HG02798 (cell line): ENCODE measurements at regions not wholly inside any gene's neighbourhood (a gene's known extent, or its start where the extent isn't known, plus 50 kb on each side); places are given as distances from the start of the nearest gene placed in this dataset.

Experiments used
- ATAC-seq: cut with Tn5 transposase; IDR thresholded peaks from one replicate; pipeline ENCODE4 v1.9.1; 2021; ENCODE audit warnings: mild to moderate bottlenecking; ENCODE audit not compliant: unreplicated experiment, poor library complexity

DNA sequence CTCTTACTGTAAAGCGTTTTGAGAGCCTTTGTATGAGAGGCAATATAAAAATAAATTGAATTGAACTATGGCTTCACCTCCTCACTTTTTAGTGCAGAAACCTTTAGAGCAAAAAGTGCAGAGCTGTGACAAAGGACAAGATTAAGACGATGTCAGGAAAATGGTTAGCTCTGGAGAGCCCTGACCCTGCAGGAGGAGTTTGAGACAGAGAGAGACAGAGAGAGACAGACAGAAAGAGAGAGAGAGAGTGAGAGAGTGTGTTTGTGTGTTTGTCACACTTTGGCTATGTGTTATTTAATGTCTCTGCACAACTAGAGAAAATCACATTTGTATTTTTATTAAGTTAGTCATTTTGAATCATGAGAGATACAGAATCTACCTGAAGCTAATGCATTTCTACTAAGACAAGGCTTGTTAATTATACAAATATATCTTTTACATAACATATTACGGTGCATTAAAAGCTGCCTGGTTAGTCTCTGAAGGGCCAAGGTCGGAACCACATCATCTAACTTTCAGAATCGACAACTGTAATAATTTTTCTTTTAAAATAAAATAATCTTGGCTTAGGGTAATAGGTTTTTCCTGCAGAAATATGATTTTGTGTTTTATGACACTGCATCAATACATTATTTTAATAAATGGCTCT lies 423.5 kb upstream of the ZEB2 start:
- ATAC-seq, result no peak

DNA sequence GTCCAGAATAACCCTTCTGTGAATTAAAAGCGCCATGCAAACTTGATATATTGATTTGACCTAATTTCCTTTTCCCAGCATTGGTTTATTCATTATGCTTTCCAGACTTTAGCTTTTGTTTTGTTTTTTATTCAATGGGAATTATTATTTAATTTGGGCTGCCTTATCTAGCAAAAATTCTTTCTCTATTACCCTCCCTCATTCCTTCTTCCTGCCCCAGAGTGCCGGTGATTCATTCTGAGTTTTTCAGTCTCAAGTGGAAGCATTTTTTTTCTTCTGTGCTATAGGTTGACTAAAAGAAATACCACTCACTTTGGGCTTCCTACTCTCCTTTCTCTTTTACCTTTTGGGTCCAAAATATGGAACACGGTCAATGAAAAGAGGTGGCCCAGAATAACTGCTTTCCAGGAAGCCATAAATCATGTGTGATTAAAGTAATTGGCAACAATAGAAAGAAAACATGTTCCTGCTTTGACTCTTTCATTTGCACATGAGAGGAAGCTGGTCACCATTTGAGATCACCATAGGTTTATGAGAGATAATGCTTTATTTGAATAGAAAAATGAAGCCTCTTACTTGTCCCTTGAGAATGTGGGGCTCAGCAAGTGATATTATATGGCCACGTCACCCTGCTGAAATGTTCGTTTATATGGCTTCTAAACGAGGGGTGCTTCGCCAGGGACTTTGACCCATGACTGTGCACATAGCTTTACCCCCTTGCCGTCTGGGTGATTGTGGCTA lies 422.8 kb upstream of the ZEB2 start:
- ATAC-seq, result no peak

- no peak for ATAC-seq
These were observed 422.0 kb upstream of the ZEB2 start for GRCh38 chr2:144941743-144942488.

DNA sequence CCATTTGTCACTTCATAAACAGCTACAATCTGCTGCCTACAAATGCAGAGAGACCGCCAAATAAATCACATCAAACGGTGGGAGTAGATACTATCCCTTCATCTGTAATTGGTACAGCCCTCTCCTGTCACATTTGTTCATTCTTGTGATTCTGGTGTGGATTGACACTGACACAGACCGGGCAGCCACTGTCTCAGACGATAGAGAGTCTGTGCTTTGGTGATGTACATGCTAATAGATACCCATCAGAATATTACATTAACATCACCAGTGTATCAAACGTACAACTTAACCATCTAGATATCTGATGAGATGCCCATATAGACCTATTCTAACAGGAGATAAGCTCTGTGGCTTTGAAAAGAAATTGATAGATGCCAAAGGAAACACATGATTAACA lies 419.7 kb upstream of the ZEB2 start:
- no peak for ATAC-seq

DNA sequence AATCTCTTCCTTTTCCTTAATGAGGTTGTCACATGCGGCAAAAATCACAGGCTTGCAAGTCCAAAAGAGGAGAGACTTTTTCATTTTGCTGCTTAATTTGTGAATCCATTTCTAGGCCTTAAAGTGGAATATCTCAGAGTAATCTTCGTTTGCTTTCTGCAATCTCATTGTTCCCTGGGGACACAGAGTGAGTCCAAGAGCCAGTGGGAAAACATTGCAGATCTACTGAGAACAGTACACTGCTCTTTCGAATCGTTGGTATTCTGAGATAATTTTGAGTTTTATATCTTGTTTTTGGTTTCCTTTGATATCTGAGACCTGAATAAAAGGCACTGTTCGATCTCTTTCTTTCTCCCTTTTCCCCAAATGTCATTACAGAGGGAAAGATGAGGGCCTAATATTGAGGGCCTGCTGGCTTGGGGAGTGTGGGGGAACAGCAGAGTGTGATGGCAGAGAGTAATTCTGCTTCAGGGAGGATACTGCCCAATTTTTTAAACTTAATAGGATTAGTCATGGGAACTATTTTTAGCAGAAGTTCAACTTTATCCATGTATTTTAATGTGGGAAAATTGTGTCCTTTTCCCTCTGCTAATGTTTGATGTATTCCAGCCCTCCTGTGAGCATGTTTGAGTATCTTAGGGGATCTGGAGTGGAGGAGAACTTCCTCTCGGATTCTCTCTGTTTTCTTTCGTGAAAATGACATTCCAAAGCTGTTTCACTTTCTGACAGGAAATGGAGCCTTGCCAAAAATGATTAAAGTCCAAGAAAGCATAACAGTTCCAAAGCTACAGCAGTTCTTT lies 418.2 kb upstream of the ZEB2 start:
- no peak for ATAC-seq

DNA sequence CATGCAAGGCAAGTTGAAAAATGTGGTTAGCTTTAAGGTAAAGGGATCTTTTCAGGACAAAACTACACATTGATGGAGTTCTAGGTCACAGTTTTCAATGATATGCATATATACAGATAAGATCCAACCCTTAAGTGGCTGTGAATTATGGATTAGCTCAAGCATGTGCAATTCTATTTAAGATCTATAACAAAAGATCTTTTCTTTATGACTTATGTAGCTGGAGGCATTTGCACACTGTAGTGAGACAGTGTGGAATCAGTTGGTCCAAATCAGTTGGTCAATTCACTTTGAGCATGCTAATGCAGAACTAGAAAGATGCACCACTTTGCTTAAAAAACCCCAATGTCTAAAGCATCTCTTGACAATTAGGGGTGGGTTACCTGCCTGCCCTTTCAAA lies 417.1 kb upstream of the ZEB2 start:
- no peak for ATAC-seq

GRCh38 chr2:144936442-144936841 lies 416.5 kb upstream of the ZEB2 start:
- no peak for ATAC-seq

DNA sequence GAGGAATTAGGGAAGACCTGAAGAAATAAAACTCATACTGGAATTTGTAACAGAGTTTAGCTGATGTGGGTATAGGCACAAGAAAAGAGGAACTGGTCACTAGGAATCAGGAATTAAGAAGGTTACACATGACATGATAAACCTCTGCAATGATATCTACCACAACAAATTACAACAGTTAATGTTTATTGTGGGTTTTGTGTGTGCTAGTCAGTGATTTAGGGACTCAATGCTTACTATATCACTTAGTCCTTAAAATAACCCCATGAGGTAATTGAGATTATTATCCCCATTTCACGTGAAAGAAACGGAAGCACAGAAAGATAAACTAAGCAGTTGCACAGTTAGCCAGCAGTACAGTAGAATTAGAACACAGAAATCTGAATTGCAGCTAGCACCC lies 415.8 kb upstream of the ZEB2 start:
- ATAC-seq, result no peak

DNA sequence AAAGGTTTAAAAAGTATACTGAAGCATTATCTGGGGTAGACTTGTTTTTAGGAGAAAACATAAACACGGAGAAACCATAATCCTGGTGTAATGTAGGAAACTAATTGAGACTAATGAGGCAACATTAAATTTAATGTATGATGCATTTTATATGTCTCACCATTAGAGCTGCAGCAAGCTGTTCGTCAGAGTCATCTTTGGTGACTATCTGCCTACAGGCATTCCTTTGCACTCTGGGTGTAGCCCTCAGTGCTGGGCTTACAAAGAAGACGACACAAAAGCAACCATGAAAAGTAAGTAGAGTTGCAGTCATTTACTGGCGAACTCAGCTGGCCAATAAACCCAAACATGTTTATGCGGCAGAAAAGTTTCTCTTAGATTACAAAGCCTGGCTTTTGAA lies 415.3 kb upstream of the ZEB2 start:
- no peak for ATAC-seq

GRCh38 chr2:144931960-144932359 lies 412.0 kb upstream of the ZEB2 start:
- ATAC-seq, result no peak

DNA sequence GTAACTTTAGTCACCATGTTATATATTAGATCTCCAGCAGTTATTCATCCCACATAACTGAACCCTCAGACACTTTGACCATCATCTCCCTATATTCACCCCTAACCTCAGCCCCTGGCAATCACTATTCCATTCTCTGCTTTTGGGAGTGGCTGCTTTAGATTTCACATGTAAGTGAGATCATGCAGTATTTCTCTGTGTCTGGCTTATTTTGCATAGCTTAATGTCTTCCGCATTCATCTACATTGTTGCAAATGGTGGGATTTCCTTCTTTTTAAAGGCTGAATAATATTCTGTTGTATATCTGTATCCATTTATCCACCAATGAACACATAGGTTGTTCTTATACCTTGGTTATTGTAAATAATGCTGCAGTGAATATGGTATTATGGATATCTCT lies 411.6 kb upstream of the ZEB2 start:
- ATAC-seq, result no peak

GRCh38 chr2:144927429-144927828 lies 407.5 kb upstream of the ZEB2 start:
- ATAC-seq, result no peak

GRCh38 chr2:144925886-144926285 lies 406.0 kb upstream of the ZEB2 start:
- ATAC-seq, result no peak

DNA sequence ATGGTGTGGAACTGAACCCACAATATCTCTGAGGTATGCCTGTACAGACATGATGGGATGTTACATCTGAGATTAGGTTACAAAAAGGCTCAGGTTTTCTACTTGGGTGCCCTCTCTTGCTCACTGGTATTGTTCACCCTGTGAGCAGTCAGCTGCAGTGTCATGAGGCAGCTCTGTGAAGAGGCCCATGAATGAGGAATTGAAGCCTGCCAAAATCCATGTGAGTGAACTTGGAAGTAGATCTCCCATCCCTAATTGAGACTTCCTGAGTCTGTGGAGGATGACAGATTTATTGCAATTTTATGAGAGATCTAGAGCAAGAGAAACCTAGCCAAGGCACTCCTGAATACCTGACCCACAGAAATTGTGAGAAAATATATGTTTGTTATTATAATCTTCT lies 404.9 kb upstream of the ZEB2 start:
- no peak for ATAC-seq

DNA sequence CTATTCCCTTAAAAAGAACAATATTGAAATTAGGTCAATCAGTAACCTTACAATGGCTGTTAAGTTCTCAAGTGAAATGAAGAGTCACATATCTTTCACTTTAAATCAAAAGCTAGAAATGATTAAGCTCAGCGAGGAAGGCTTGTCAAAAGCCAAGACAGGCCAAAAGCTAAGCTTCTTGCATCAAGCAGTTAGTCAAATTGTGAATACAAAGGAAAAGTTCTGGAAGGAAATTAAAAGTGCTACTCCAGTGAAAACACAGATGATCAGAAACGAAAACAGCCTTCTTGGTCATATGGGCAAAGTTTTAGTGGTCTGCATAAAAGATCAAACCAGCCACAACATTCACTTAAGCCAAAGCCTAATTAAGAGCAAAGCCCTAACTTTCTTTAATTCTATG lies 402.6 kb upstream of the ZEB2 start:
- no peak for ATAC-seq

GRCh38 chr2:144920755-144921530 lies 401.0 kb upstream of the ZEB2 start:
- no peak for ATAC-seq

- ATAC-seq, result no peak
These were observed 394.9 kb upstream of the ZEB2 start for GRCh38 chr2:144914622-144915318.

DNA sequence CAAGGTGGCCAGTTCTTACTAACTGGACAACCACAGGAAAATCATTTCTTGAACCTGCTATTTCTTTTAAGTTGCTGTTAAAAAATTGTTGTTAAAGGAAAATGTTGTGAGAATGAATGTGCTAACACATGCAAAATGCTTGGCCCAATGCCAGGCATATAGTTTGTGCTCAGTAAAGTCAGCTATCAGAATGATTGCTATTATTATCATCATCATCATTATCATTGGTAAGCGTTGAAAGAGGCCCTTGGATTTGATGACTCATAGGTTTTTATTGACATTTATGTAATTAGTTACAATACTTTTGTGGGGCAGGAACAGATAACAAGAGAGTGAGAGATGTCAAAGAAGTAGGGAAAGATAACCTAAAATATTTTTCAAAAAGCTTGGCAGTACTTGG lies 394.2 kb upstream of the ZEB2 start:
- no peak for ATAC-seq

- no peak for ATAC-seq
These were observed 392.3 kb upstream of the ZEB2 start for GRCh38 chr2:144912206-144912605.
